Activated CD8-positive, alpha-beta memory T cell treated with anti-CD3 and anti-CD28 coated beads for 48 hours (primary cell): ENCODE measurements at regions not wholly inside any gene's neighbourhood (a gene's known extent, or its start where the extent isn't known, plus 50 kb on each side); places are given as distances from the start of the nearest gene placed in this dataset.

Experiments used
- DNase-seq, 3 experiments: peaks; one replicate each; pipeline ENCODE4 v3.0.0-alpha.2; 2020; ENCODE audit warnings: low read depth in 2 of 3, low spot score in 2 of 3

DNA sequence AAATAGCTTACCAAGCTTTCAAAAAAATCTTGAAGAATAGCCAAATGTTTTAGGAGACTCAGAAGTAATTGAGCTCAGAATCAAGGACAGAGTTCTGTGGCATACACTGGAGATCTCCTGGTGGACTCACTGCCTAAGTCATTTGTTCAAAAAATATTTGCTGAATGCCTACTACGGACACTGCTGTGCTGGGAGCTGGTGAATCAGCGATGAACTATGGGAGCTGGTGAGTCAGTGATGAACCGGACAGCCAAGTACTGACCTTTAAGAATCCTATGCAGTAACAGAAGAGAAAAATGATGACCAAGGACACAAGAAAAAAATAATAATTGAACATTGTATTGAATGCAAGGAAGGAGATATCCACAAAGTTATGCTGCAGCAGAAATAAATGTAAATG is 717.9 kb upstream of the CXADR start:
- no peak for DNase-seq

DNA sequence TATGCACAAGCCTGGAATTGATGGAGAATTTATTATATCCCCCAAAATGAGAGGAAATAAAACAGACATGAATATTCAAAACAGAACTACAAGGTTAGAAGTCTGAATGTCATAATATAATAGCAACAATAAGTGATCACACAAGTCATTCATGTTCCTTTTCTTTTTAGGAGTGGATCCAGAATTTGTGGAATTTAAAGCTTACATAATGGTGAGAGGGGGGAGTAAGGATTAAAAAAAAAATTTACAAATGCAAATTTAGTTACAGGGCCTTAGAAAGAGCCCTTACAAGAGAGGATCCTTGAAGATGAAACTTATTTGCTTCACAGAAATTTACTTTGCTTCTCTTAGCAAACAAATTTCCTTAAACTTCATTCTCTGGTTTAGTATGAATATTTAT is 716.1 kb upstream of the CXADR start:
- no peak for DNase-seq

- DNase-seq: no peak
Measured at GRCh38 chr21:16797540-16797939, 715.3 kb upstream of the CXADR start.

DNA sequence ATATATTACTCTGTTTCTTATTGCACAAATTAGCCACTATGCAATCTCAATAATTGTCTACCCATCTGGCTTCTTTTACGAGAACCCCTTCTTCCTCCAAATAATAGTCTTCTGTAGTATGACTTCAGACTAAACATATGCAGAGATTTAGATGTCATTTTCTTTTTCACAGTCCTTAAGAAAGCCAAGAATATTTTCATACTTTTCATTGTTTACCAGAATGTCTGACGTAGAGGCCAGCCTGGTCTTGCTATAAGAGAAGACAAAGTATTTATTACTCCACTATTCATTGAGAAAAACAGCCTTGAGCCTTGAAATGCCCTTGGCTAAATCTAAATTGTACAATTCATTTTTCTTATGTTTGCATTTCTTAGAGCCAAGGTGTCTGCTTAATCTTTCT is 714.9 kb upstream of the CXADR start:
- DNase-seq: no peak

GRCh38 chr21:16800536-16801275 is 712.1 kb upstream of the CXADR start:
- DNase-seq: no peak

- DNase-seq: no peak
Measured at GRCh38 chr21:16811011-16811410, 701.8 kb upstream of the CXADR start.

GRCh38 chr21:16811970-16812369 is 700.9 kb upstream of the CXADR start:
- no peak for DNase-seq

DNA sequence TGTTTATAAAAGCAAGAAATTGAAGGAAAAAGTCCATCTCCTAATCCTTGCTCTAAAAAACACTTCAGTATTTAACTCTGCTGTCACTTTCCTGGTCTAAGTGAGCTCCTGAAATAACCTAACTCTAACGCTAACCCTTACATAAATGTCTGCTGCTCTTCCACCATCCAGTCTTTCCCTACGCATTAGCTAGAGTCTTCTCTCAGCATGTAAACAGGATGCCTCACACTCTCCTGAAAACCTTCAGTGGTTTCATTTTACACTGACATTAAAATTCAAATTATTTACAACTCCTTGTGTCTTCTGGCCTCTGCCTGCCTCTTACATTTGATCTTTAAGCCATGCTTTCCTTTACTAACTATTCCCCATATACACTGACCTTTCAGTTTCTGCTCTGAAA is 697.6 kb upstream of the CXADR start:
- DNase-seq: no peak

DNA sequence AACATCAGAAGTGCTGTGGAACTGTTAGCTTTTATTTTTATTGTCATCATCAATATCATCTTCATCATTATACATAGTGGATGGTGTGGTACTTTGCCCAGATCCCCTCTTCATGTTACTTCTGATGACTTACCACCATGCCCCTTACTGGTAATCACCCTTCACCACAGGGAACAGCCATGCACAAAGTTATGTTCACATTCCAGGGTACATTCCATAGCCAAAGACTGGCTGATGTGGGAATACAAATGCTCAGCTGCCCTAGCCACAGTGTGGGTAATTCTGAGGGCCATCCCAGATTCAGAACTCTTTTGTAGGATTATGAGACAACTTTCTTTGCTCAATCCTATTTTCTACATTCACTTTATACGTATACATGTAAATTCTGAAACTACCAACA is 691.3 kb upstream of the CXADR start:
- no peak for DNase-seq

DNA sequence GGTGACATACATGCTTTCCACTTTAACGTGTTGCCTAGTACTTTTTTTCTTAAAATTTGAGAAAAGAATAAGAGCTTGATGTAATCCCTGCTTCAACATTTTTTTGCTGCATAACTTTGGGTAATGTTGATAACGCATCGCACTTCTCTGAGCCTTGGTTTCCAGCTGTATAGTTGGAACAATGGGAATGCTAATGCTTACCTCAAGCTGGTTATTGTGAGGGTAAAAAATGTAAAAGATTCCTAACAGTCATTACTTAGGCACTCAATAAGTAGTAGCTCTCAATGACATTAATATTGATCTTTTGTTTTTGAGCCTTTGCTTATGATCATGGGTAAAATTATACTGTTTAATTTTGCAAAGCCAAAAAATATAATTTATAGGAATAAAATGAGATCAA is 683.3 kb upstream of the CXADR start:
- no peak for DNase-seq

- no peak for DNase-seq
Measured at GRCh38 chr21:16832791-16833190, 680.1 kb upstream of the CXADR start.

GRCh38 chr21:16834791-16835190 is 678.1 kb upstream of the CXADR start:
- no peak for DNase-seq

DNA sequence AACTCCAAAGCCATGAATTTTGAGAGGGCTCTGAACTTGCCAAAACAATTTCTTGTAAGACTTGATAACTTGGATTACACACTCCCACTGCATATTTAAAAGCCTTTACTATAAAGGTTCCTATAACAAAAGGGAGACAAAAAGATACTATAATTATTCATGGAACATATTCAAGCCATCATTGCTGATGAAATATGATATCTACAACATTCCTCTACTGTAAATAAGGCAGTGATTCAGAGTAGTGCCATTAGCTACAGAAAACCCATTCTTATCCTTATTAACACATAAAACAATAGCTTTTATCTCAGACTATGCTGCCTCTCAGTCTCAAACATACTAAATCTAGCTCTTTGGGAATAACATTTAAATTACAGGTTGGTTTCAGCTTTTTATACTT is 675.5 kb upstream of the CXADR start:
- no peak for DNase-seq

DNA sequence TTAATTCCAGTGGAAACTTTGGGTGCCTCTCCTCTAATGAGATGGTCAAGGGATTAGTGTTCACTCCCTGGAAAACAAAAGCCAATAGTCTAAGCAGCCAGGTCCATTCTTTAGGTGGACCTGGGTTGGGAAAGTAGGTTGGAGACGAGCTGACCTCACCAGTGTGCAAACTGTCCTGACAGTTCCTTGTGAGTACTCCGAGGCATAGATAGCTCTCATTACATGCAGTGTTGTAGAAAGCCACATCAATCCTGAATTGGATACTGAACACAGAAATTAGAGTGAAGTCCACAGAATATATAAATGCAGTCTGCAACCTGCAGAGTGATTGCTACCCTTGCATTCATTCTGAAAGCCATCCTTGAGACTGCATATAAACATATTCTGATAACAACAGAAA is 675.1 kb upstream of the CXADR start:
- DNase-seq: no peak

GRCh38 chr21:16838331-16838730 is 674.5 kb upstream of the CXADR start:
- no peak for DNase-seq

GRCh38 chr21:16840538-16840937 is 672.3 kb upstream of the CXADR start:
- no peak for DNase-seq

GRCh38 chr21:16841975-16842695 is 670.7 kb upstream of the CXADR start:
- DNase-seq: no peak

GRCh38 chr21:16842696-16843035 is 670.2 kb upstream of the CXADR start:
- DNase-seq: no peak

DNA sequence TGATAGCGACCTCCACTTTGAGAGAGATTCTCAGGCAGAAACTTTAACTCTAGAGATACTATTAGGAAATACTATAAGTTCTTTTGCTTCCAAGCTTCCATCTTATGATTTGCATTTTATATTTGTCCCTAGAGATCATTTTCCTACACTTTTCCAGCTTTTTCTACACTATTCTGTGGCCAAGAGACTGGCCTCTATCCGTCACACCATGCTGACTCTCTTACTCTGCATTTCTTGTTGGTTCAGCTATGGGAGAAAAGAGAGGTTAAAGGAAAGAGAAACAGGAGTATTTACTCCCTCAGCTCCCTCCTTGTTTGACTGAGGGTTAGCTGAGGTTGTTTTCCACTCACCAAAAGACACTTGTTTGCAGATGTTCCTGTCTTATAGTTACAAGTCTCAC is 665.6 kb upstream of the CXADR start:
- no peak for DNase-seq

DNA sequence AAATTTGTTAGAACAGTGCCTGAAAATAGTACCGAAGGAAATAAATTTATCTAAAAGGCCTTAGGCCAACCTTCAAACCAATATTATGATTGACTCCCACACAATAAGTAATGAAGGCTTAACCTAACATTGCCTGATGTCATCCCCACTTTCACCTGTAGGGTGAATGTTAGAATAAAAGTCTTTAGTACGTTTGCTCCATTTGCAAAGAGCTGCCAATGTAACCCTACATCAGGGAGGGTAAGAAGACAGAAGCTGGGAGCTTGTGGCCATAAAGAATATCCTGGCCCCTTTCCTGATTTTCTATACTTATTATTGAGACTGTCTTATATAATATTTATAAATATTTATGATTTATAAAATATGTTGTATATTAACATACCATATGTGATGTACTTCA is 661.8 kb upstream of the CXADR start:
- no peak for DNase-seq

- DNase-seq: no peak
Measured at GRCh38 chr21:16855164-16855667, 657.6 kb upstream of the CXADR start.

GRCh38 chr21:16863362-16863905 is 649.4 kb upstream of the CXADR start:
- DNase-seq: no peak

DNA sequence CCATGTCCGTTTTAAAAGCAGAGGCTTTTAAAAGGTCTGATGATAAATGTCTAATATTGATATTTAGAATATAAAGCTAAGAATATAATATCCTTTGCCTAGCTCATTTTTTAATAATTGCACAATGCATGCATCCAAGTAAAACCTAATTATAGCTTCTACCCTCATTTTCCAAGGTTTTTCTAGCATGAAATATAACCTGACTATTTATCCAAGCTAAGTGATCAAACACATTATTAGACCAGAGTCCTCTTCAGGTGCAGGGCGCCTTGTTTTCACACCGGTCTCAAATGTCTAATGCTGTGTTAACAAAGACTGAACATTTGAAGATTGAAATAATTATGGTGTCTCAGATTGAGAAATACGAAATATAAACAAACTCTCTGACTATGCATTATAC is 648.9 kb upstream of the CXADR start:
- no peak for DNase-seq
